ENCODE measurements at regions not wholly inside any gene's neighbourhood (a gene's known extent, or its start where the extent isn't known, plus 50 kb on each side); places are given as distances from the start of the nearest gene placed in this dataset.

- Histone ChIP-seq H3K36me3 (no peaks in the 10 kb centered on the region), H3K27ac (no peak overlapping the region), H3K4me1 (no peaks in the 10 kb centered on the region), H3K4me3 (no peak overlapping the region), H3K9me3 (no peaks in the 10 kb centered on the region), H3K27me3 (no peaks in the 10 kb centered on the region)
- TF ChIP-seq CTCF (IDR thresholded peaks at IDR 0.05) (no peak), POLR2AphosphoS5 (IDR thresholded peaks at IDR 0.05) (no peak), EP300 (IDR thresholded peaks at IDR 0.05) (no peak), POLR2A (IDR thresholded peaks at IDR 0.05) (no peak)
- ATAC-seq, result no peak
- WGBS, 2 donors (ENCODE audit: low coverage in 1 of 2), result 25 to 31% methylated on average over 1 of the region's 1 CpG
These were observed 103.1 kb downstream of the OTOL1 start for GRCh38 chr3:161599697-161600096.

- Histone ChIP-seq H3K36me3 (no peaks in the 10 kb centered on the region), H3K4me3 (no peak overlapping the region), H3K27ac (no peak overlapping the region), H3K4me1 (no peaks in the 10 kb centered on the region), H3K9me3 (no peaks in the 10 kb centered on the region), H3K27me3 (no peaks in the 10 kb centered on the region)
- TF ChIP-seq POLR2A (IDR thresholded peaks at IDR 0.05), result no peak
- no peak for TF ChIP-seq POLR2AphosphoS5 (IDR thresholded peaks at IDR 0.05)
- no peak for TF ChIP-seq CTCF (IDR thresholded peaks at IDR 0.05)
- no peak for TF ChIP-seq EP300 (IDR thresholded peaks at IDR 0.05)
- 59 to 72% methylated on average over 3 of the region's 5 CpGs for WGBS, 2 donors (ENCODE audit: low coverage in 1 of 2)
- no peak for ATAC-seq
These were observed 103.6 kb downstream of the OTOL1 start for GRCh38 chr3:161600173-161600572.

- Histone ChIP-seq H3K27ac (no peak overlapping the region), H3K4me3 (no peak overlapping the region), H3K9me3 (no peaks in the 10 kb centered on the region), H3K27me3 (no peaks in the 10 kb centered on the region), H3K36me3 (no peaks in the 10 kb centered on the region), H3K4me1 (no peaks in the 10 kb centered on the region)
- ATAC-seq, result no peak
- 71 to 72% methylated on average over 1 of the region's 1 CpG for WGBS, 2 donors (ENCODE audit: low coverage in 1 of 2)
- no peak for TF ChIP-seq POLR2A (IDR thresholded peaks at IDR 0.05)
- no peak for TF ChIP-seq POLR2AphosphoS5 (IDR thresholded peaks at IDR 0.05)
- TF ChIP-seq EP300 (IDR thresholded peaks at IDR 0.05), result no peak
- no peak for TF ChIP-seq CTCF (IDR thresholded peaks at IDR 0.05)
These were observed 105.9 kb downstream of the OTOL1 start for GRCh38 chr3:161602475-161602874.

- Histone ChIP-seq H3K4me3 (no peak overlapping the region), H3K27ac (no peak overlapping the region), H3K9me3 (no peaks in the 10 kb centered on the region), H3K4me1 (no peaks in the 10 kb centered on the region), H3K27me3 (no peaks in the 10 kb centered on the region), H3K36me3 (no peaks in the 10 kb centered on the region)
- TF ChIP-seq EP300 (IDR thresholded peaks at IDR 0.05) (no peak), POLR2A (IDR thresholded peaks at IDR 0.05) (no peak), POLR2AphosphoS5 (IDR thresholded peaks at IDR 0.05) (no peak), CTCF (IDR thresholded peaks at IDR 0.05) (no peak)
- no peak for ATAC-seq
These were observed 106.3 kb downstream of the OTOL1 start for GRCh38 chr3:161602918-161603317.

- Histone ChIP-seq H3K36me3 (no peaks in the 10 kb centered on the region), H3K4me1 (no peaks in the 10 kb centered on the region), H3K4me3 (no peak overlapping the region), H3K9me3 (peaks cover 0 to 7% (median 0%) of the 10 kb centered on the region in 3 donors), H3K27me3 (no peaks in the 10 kb centered on the region), H3K27ac (no peak overlapping the region)
- TF ChIP-seq EP300 (IDR thresholded peaks at IDR 0.05) (no peak), POLR2A (IDR thresholded peaks at IDR 0.05) (no peak), CTCF (IDR thresholded peaks at IDR 0.05) (no peak), POLR2AphosphoS5 (IDR thresholded peaks at IDR 0.05) (no peak)
- WGBS, 2 donors (ENCODE audit: low coverage in 1 of 2), result 41 to 56% methylated on average over 1 of the region's 1 CpG
- no peak for ATAC-seq
These were observed 110.4 kb downstream of the OTOL1 start for GRCh38 chr3:161607056-161607455.

Measured in gastroesophageal sphincter (tissue), 4 donors.